GM12891 (cell line): ENCODE measurements at regions not wholly inside any gene's neighbourhood (a gene's known extent, or its start where the extent isn't known, plus 50 kb on each side); places are given as distances from the start of the nearest gene placed in this dataset.

Experiments
- PAX5 ChIP-seq: IDR thresholded peaks from 2 replicates; pipeline ENCODE4 v1.6.1; 2011; ENCODE audit warnings: low read length, moderate library complexity, mild to moderate bottlenecking; ENCODE audit not compliant: insufficient read depth, severe bottlenecking
- POLR2A ChIP-seq: IDR thresholded peaks from 2 replicates; pipeline ENCODE4 v1.6.1; 2011; ENCODE audit warnings: low read depth, low read length, control low read depth
- POLR2AphosphoS5 ChIP-seq: IDR thresholded peaks from 2 replicates; pipeline ENCODE4 v1.6.1; 2011; ENCODE audit warnings: low read depth, low read length, control low read depth
- POU2F2 ChIP-seq: IDR thresholded peaks from 2 replicates; pipeline ENCODE4 v1.6.1; 2011; ENCODE audit warnings: low read depth, mild to moderate bottlenecking, control low read depth, low read length, moderate library complexity
- SPI1 ChIP-seq: IDR thresholded peaks from 2 replicates; pipeline ENCODE4 v1.6.1; 2011; ENCODE audit warnings: low read depth, low read length, control low read depth

DNA sequence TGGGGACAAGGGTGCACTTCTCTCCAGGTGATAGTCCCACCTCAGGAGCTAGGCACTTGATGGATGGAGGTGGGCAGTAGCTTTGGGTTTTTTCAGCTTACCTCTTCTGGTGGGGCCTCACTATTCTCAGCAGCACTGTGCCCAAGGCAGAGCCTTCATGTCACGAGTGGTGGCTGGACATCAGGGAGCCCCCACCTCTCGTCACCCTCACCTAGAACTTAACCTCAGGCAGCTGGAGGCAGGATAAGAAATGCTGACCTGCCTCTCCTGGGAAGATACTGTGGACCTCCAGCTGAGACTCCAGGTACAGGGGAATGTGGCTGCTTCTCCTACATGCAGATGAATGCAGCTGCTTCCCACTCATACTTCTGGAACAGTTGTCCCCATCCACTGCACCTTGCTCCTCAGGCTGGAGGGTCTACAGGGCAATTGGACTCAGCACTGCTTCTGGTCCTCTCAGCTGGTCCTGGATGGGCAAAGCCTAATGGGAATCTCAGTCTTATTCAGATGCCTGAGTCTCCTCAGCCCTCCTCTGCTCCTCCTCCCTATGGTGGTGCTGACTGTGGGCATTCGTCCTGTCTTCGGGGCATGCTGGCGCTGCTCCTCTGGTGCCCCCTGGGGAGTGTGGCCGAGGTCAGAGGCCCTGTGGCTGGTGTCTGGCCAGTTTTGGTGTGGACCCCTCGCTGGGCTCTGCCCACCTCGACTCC lies 129.9 kb downstream of the KLF13 start:
- TF ChIP-seq POLR2A, result no peak
- TF ChIP-seq POU2F2, result no peak
- TF ChIP-seq POLR2AphosphoS5, result no peak
- TF ChIP-seq SPI1, result no peak
- no peak for TF ChIP-seq PAX5
